GM18511 (cell line): ENCODE measurements at regions not wholly inside any gene's neighbourhood (a gene's known extent, or its start where the extent isn't known, plus 50 kb on each side); places are given as distances from the start of the nearest gene placed in this dataset.

Experiments used
- ATAC-seq: cut with Tn5 transposase; IDR thresholded peaks from one replicate; pipeline ENCODE4 v1.9.1; 2021; ENCODE audit warnings: mild to moderate bottlenecking, moderate library complexity; ENCODE audit not compliant: unreplicated experiment

DNA sequence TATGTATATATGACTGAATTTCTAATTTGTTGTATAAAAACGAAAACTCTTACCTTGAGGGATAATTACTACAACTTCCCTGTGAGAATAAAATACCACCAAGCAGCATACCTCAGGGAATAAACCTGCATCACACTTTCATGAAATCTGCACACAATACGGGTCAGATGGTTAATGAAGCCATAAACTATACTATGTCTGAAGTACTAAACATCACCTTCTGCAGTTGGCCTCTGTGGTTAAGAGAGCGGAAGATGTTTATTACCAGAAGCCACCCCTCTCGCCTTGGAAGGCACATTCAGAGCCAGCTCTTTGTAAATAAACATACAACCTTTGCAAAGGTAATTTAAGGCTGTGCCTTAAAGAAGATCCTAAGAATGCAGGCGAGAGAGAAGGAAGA lies 462.1 kb upstream of the NR2F2 start:
- ATAC-seq: no peak

DNA sequence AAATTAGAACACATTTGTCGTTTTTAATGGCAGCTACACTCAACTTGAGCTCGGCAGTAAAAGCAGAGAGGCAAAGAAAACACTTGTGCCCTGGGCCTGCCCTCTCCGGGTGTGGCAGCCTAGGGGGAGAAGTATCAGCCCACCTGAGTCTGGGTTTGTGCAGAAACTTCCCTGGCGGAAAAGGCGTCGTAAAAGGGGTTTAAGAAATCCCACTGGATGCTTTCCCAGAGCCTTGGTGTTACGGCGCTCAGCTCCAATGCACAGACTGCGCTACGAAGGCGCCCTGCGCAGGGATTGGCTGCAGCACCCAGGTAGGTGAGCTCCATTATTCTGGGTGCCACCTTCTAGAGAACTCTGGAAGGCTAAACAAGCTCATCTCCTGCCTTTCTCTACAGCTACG lies 461.5 kb upstream of the NR2F2 start:
- ATAC-seq: no peak

DNA sequence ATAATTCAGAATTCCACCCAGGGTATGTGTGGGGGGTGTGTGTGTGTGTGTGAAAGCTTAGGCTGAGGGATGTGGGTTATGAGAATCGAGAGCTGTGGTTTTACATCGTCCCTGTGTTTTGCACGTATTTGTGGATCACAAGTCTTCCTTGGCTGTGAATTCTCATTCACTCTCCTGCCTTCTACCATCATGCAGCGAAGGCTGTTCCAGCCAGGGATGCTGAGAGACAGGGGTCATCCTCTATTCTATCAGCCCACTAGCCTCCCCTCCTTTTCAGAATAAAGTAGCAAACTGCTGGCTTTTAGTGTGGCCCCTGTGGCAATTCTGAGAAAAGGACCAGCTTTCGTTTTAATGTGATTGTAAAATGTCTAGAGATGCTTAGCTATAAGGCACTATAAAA lies 460.6 kb upstream of the NR2F2 start:
- ATAC-seq: no peak

DNA sequence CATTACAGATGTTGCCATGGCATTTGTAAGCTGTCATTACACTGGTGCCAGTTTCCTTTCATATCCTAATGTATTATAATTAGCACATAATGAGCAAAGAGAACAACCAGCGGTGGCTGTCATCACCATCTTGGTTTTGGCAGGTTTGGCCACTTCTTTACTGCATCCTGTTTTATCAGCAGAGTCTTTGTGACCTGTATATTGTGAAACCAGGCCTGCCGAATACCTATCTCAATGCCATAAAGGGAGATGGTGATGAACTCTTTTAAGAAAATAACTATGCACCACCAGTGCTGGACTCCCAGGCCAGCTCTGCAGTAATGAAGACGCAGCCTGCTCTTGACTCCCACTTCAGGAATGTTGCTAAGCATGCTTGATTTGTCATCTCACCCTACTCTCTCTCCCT lies 458.1 kb upstream of the NR2F2 start:
- no peak for ATAC-seq

DNA sequence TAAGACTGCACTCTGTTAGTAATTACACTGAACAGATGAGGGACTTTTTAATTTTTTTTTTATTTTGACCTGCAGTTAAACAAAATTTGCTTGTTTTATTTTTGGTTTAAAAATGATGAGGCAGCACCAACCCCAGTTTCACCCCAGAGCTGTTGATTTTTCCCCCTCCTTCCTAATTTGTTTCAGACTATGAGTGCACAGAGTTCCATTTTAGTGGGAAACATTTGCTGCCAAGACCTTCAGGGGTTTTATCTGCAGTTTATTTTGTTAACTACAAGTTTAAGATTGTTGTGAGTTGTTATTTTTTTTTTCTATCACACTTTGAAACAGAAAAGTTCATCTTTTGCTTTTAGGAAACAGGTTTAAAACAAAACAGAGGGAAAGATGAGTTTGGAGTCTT lies 455.9 kb upstream of the NR2F2 start:
- ATAC-seq: no peak

DNA sequence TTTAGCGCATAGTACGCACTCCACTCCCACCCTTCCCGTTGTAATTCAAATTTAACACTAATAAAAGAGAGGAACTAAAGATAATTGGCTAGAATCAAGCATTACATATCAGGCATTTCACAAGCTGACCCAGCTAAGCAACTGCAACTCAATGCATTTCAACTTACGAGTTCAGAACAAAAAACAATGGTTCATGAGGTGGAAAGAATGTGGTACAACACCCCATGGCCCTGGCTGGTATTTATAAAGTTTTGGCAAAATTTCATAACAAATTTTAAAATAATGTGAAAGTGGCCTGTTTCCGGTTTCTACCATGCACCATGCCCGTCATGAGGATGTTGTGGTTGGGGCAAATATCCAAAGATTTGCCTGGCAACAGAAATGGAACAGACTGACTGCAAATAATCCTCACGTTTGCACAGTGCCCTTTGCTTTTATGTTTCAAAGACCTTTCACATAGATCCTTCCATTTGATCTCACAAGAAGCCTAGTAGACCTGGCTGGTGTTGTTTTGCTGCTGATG lies 455.3 kb upstream of the NR2F2 start:
- no peak for ATAC-seq

DNA sequence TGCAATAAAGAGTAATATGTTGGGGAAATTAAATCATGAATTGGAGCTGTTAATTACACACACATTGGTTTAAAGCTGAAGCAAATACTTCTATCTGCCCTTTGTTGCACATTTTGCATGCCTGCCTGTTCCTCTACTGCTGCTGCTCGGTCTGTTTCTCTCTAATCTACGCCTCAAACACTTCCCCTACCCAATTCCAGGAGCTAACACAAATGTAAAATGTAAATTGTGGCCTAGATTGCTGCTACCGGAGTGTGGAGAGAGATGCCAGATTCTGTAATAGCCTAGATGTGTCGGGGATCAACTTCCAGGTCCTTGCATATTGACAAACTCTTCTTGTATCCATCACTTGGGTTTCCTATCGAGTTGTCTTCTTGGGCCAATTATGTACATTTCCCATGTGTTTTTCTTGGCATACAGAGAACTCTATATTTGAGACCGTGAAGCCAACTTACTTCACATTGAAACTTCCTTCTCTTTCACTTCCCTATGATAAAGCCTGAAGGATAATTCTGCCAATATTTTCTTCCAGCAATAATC lies 450.4 kb upstream of the NR2F2 start:
- ATAC-seq: no peak

DNA sequence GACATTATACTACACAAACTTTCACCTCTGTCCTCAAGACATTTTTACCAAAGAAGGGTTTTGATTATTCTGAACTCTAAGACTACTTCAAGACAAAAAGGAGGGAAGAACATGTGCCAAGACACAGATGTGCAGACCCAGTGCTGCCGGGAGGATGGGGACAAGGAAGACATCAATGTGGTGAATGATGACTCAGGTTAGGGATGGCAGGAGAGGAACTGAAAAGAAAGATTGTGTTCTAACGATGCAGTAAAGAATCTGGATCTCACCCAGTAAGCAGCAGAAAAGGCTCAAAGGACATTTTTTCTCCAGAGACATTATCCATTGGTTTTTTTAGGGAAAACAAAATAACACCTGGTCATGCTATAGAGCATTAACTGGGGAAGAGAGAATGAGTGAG lies 449.9 kb upstream of the NR2F2 start:
- ATAC-seq: no peak

DNA sequence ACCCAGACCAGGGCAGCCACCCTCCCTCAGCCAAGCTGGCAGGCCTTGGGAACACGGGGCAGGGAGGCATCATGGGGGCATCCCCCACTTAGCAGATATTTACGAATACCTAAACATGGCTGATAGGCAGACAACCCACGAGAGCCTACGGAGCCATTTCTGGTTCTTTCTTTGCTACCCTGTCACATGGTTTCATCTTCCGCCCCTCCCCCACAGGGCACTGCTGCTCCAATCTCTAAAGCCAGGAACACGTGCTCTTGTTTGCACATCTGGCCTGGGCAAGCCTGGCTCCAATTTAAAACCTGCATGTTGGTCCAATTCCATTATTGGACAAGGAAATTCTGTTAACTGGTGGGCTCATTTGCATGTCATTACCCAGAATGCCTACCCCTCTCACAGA lies 447.4 kb upstream of the NR2F2 start:
- ATAC-seq: no peak

DNA sequence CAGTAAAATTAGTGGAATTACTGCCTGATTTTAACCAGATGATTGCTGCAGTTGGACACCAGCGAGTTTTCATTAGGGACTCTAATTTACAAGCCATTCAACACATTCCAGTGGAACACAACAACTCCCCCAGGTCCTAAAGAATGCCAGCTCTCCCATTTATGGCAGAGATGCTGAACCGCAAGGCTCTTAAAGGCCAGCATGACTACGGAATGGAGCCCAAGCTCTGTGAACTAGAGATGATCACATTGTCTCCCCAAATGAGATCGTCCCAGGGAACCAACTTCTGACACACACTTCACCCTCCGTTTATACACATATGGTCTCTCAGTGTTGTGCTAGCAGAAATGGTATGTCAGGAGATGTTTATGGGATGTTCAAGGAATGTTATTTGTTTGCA lies 446.2 kb upstream of the NR2F2 start:
- no peak for ATAC-seq

DNA sequence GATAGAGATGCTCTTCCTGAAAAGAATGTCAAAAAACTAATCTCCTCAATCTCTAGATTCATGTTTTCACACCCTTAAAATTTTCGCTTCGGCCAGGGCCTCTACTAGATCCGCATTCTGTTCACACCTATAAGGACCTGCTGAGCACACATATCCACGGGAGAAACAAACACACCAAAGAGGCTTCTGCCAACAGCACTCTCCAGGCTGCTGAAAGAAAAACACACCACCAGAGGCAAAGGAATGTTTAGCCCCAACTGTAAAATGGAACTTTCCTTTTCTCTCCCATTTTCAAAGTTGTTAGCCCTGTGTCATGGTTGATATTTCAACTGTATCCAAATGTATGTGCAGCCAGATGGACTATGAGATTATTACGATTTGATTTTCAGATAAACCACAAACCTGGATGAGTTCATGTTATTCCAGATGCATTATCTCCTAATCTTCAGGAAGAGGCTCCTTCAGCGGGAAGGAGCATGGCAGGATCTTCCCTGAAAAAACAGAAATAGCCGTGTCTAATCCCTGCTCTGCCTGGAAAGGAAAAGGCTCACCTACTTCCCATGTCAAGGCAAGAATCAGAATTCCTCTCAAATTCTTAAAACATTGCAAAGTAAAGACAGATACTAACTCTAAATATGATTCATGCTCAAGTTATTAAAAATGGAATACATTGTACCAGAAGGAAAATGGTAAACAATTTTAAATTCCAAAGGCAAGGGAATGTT lies 442.7 kb upstream of the NR2F2 start:
- no peak for ATAC-seq

DNA sequence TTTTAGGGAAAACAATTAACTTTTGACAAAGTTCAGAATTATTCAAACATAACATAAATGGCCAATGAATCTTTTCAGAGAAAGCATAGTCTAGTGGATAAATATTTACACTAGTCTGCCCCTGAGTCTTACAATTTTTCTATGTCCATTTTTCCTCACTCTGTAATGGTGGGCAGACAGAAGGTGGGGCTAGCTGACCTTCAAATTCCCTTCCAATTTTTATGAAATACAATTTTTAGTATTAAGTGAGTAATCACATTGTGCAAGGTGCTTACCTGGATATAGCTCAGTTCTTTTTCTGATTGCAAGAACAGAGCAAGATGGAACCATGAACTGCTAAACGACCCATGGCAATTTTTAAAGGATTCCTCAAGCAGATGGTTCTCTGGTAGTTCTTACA lies 441.7 kb upstream of the NR2F2 start:
- no peak for ATAC-seq

DNA sequence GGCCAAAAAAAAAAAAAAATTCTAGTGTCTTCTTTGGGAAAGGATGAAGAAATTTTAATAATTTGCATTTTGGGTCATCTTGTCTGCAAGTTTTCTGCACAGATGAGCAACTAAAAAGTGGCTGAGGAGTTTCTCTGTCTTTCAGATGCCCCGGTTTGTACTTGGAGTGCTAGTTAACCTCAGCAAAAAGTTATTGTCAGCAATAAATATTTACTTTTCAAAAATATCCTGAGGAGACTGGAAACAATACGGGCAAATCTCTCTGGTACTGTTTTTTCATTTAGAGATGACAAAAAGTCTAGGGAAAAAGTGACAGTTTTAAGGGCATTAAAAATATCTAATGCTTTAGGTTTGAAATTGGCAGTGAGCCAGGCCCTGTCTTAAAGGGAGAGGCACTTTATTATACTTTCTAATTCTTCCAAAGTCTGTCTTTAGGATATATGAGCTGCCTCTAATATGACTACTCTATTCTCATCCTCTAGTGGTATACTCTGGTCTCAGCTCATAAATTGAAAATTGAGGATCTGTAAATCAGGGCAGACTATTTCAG lies 436.0 kb upstream of the NR2F2 start:
- no peak for ATAC-seq

DNA sequence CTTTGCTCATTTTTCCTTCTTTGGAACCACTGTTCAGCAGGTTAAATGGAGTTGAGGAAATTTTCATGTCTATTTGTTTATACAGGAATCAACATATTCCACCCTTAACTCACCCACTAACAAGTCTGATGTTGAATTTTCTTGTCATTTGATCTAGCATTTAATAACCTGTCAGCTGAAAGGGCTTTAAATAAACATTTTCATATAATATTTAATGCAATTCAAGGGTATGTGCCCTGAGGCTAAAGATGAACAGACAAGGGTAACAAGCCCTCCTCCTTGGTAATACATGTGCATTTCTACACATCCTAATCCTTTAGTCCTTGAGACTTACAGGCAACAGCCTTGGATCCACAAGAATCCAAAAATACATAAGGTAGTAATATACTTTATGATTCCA lies 435.0 kb upstream of the NR2F2 start:
- no peak for ATAC-seq

DNA sequence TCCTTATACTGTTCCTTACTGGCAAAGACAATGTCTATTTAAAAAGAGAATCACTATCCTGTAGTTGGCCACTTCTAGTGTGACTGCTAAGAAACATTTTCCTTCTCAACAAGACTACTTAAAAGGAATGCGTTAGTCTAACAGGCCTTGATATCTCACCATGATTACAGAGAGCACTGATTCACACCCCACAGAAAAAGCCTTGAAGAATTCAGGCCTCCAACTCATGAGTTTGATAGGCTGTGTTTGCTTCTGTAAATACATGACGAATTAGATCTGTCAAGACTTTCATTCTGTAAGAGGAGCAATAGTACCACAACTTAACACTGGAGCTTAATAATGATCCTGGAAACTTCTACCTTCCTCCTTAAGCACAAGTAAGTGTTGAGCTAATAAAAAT lies 432.8 kb upstream of the NR2F2 start:
- ATAC-seq: no peak

DNA sequence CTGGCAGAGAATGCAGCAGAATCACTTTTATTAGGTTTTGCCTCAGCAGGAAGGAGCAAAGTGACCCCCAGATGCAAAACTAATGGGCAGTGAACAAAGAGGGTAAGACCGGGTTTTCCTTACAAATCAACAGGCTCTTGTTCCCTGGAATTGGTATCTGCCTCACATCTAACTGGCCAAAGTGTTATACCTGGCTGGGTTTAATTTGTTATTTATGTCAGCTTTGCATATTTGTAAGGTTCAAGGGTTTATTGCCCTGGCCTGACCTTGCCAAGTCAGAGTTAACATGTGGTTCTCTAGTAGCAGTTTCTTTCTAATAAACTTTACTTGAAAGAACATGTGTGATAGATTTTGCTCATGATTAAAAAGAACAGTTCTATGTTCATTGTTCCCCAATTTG lies 431.7 kb upstream of the NR2F2 start:
- no peak for ATAC-seq

DNA sequence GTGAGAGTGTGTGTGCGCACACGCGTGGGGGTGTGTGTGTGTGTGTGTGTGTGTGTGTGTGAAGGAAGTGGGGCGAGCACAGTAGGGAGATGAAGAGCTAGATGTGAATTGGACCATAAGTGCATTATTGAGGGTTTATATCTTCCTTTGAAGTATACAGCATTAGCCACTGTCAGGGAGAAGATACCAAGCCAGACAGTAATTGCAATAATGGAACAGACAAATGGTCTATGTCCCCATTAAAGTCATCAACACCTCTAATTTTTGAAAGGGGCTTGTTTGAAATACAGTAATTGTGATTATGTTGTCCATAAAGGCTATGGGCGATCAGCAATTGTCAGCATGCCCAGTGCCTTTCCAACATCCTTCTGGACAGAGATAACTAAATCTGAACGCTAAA lies 429.2 kb upstream of the NR2F2 start:
- no peak for ATAC-seq

DNA sequence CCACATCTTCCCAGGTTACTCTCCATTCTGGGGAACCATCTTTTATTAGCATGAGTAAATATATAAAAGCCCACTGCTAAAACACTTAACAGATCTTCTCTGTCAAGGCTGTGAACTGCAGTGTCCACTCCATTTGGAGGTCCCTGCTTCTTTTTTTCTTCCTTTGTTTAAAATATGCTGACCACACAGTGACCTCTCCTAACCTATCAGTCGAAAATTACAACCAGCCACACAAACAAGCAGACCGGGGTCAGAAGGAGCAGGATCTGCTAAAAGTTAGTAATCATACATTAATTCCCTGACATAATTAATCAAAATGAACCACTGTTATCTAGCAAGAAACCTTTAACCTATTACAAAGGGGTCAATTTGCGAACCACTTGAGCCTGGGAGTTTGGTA lies 427.9 kb upstream of the NR2F2 start:
- no peak for ATAC-seq

DNA sequence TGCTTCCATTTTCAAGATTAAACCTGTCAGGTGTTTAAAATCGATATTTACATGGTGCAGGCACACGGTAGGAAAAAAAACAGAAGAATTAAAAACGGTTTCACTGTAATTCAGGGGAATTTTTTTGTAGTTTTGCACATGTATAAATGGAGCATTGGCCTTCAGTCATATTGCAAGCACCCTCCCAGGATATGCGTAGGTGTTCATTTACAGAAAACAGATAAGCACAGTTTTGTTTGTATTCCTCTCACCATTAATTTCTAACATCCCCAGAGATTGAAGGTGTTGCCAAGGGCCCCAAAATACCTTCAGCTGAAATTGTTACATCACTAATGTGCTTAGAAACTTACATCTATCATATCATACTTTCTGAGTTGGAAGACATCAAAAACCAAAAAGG lies 427.1 kb upstream of the NR2F2 start:
- no peak for ATAC-seq

DNA sequence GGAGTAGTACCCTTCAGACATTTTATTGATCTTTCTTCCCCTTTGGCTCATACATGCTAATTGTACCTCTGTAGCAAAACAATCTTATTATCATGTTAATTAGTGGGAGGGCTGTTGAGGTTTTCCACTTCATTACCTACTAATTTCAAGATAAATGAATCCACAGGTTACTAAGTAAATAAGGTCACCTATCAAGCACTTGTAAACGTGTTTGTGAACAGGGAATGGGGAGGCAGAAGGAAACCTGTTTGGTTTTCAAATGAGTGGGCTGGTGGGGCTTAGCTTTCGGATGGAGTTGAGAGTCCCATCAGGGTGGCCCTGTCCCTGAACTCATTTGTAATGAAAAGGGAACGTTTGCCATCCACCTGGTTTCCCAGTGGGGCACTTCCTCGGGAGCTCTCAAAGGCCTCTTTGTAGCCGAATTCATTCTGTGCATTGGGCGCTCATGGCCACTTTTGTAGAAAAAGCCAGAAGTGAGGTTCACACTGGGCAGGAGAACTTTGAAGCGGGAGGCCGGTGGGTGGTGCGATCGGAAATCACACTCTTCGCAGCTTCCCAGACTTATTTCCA lies 419.8 kb upstream of the NR2F2 start:
- ATAC-seq: no peak

DNA sequence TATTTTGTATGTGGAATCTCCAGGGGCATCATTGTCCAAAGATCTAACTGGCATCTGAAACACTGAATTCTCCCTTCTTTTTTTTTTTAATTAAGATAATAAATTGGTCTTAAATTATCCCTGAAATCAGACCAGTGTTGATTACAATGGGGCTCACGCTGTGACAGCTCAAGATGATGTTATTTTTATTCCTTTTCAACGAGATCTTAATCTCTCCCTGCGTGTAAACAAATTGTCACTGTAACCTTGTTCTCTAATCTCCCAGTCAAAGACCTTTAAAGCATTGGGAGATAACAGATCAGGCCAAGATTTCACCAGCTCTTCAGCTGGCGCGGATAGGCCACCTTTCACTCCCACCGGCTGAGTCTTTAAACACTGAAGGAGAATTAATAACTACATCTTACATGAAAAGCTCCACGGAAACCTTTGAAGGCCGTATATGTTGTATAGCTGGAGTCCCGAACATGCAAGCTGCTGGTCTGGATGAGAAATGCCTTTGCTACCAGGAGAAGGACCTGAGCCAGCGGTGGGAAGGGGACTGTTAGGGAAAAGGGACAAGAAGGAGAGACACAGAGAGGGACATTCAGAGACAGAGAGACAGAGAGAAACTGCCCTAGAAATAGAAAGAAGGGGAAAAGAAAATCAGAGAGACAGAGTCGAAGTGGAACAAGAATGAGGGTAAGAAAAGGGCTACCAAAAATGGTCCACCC lies 418.8 kb upstream of the NR2F2 start:
- no peak for ATAC-seq

DNA sequence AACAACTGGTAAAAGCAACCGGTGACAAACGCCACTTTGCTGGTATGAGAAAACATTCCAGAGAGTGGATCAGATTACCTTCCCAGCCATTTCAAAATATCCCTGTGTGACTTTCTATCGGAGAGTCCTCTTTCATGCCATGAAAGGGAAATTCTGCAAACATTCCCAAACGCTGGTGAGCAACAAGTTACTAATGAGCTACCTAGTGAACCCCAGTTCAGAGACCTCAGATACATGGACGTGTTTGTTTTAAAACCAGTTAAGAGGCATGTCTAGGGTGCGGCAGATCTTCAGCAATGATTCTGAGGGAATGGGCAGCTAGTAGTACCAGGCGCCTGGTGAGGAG lies 418.2 kb upstream of the NR2F2 start:
- no peak for ATAC-seq
